ENCODE measurements at regions not wholly inside any gene's neighbourhood (a gene's known extent, or its start where the extent isn't known, plus 50 kb on each side); places are given as distances from the start of the nearest gene placed in this dataset.

DNA sequence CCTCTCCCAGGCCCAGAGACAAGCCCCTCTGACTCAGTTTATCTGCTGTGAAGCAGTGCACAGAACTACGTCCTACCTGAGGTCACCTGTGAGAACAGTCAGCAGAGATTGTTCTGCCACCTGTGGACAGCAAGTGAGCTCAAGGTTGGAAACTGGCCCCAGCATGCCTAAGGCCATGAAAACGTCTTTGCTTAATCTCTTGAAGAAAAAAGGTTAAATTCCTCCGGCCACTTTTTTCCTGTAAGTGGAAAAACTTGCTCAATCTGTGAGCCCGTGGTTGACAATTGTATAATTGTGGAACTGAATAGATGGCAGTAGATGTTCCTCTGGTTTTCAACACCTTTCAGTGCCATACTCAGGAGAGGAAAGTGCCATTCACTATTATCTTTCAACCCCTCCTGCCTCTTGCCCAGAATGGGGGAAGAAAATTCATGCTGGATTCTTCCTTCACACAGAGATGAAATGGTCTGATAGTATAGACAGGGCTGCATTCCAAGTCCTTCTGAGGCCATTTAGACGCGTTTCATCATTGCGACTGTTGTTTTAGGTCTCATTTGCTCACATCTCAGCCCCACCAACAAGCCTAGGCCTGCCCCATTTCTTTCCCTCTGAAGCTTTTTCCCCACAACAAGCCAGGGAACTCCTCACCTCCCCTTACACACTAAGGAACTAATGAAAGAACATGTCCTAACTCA is 292.9 kb downstream of the FZD1 start:
- TF ChIP-seq POLR2A (IDR thresholded peaks at IDR 0.05) = no peak
- no peak for TF ChIP-seq CTCF (IDR thresholded peaks at IDR 0.05)
